GM19025 (cell line): ENCODE measurements at regions not wholly inside any gene's neighbourhood (a gene's known extent, or its start where the extent isn't known, plus 50 kb on each side); places are given as distances from the start of the nearest gene placed in this dataset.

Experiments used
- ATAC-seq: cut with Tn5 transposase; IDR thresholded peaks from one replicate; pipeline ENCODE4 v1.9.1; 2021; ENCODE audit warnings: mild to moderate bottlenecking, low read depth, moderate library complexity; ENCODE audit not compliant: unreplicated experiment

DNA sequence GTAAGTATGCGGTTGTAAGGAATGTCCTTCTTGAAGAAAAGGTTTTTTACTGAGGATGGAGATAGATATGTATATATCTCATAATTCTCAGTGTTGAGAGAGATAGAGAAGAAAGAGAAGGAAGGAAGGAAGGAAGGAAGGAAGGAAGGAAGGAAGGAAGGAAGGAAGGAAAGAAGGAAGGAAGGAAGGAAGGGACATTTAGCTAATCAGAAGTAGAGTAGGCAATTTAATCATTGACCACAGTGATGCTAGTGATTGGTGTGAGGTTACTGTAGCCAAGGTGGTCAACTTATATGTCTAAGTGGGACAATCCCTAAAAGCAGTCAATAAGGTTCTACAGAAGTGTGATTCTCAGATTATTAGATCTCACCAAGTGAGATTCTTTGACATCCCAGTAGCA, 751.8 kb upstream of the CBLB start:
- no peak for ATAC-seq

DNA sequence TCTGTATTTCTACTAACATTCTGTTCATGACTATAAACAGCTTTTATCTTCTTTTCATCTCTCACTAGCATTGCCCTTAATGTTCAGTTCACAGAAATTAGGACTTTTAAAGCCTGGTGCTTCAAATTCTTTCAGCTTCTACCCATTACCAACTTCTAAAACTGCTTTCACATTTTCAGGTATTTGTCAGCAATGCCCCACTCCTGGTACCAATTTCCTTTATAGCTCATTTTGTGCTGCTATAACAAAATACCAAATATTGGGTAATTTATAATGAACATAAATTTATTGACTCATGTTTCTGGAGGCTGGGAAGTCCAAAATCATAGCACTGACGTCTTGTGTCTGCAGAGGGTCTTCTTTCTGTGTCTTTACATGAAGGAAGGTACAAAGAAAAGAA, 753.1 kb upstream of the CCDC54 start:
- ATAC-seq, result no peak

GRCh38 chr3:106628407-106628806, 748.8 kb upstream of the CCDC54 start:
- no peak for ATAC-seq

DNA sequence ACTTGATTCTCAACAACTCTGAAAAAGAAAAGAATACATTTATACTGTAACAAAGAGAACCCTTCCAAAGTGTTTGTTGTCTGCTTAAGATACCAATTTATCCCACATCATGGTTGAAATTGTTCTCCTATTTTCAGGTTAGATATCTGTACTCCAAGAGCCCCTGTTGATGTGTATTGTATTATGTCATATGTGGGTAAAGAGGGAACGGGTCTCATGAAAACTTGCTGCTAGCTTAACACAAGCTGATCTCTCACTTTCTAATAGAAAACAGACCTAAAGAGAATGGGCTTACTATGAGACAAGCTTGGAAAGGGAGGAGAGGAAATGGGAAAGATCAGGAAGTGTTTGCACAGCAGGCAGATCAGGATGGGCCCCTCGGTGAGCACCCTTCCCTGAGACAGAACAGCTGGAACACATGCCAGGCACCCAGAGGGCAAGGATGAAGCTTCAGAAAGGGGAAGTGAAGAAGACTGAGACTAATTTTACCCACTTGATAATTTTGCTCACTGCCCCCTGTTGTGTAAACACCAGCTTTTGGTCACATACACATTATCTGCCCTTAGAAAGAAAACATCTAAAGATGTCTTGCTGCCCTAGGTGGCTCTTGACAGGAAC, 747.9 kb upstream of the CCDC54 start:
- peak; percentile 62 for ATAC-seq

DNA sequence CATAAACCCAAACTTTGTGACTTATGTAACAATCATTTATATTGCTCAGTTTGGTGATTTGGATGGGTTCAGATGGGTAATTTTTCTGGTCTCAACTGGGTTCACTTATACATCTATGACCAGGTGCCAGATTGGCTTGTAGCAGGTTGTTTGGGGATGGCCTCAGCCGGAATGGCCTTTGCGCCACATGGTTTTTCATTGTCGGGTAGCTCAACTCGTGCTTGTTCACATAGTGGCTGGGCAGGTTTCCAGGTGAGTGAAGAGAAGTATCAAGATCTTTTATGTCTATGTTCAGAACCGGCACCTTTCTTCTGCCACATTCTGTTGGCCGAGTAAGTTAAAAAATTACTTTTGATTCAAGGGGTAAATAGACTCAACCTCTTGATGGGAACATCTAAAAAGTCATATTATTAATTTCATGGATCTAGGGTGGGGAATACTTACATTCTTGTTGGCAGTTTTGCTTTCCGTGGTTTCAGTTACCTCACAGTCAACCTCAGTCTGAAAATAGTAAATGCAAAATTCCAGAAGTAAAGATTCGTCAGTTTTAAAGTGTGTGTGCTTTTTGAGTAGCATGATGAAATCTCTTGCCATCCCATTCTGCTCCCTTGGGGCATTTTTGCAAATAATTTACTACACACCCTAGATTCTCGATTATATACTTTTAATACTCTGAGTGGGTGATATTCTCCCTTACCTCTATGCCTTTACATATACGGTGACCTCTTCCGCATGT, 745.7 kb upstream of the CCDC54 start:
- no peak for ATAC-seq

GRCh38 chr3:106635271-106635670, 742.0 kb upstream of the CCDC54 start:
- no peak for ATAC-seq

- ATAC-seq, result no peak
These were observed 741.4 kb upstream of the CCDC54 start for GRCh38 chr3:106635826-106636225.

DNA sequence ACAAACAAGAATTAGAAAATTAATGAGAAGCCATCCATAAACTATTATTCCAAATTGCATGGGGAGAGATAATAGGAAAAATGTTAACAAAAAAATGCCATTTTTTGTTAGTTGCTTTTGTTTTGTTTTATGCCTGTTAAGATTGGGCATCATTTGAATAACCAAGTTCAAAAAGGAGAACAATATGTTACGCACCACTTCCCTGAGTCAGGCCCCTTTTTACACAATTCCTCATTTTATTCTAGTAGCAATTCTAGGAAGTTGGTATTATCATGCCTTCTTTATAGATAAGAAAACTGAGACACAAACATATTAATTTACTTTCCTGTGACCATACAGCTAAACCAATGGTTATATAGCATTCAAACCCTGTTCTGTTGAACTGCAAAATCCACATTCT, 736.9 kb upstream of the CCDC54 start:
- no peak for ATAC-seq

- no peak for ATAC-seq
These were observed 735.1 kb upstream of the CCDC54 start for GRCh38 chr3:106642161-106642560.

DNA sequence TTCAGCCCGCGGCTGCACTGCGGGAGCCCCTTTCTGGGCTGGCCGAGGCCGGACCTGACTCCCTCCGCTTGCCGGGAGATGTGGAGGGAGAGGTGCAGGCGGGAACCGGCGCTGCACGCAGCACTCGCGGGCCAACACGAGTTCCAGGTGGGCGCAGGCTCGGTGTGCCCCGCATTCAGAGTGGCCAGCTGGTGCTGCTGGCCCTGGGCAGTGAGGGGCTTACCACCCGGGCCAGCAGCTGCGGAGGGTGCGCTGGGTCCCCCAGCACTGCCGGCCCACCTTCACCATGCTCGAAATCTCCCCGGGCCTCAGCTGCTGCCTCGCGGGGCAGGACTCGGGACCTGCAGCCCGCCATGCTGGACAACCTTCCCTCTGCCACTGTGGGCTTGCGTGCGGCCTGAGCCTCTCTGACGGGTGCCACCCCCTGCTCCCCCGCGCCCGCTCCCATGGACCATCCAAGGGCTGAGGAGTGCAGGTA, 733.5 kb upstream of the CCDC54 start:
- no peak for ATAC-seq

DNA sequence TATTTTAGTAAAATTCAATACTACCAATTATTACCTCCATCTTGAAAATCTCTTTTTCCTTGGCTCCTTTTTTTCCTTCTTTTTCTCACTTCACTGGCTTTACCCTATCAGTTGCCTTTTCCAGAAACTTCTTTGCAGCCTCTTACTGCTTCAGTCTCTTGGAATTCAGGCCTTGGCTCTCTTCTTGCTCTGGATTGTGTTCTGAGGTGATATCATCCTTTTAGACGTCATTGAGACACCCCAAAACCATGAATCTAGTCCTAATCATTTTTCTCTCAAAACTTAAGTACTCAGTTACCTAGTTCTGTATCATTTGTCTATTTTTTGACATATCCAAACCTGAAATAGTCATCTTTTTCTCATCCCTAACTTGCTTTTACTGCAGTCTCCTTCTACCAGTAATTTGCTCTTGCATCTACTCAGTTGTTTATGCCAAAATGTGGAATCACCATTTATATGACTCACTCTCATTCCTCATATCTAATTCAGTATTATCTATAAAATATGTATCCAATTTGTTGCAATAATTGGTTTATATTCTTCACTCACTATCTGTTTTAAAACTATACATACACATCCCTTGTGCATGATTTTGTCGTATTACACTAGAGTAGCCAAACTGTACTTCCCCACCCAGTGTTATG, 703.2 kb upstream of the CCDC54 start:
- ATAC-seq, result no peak

DNA sequence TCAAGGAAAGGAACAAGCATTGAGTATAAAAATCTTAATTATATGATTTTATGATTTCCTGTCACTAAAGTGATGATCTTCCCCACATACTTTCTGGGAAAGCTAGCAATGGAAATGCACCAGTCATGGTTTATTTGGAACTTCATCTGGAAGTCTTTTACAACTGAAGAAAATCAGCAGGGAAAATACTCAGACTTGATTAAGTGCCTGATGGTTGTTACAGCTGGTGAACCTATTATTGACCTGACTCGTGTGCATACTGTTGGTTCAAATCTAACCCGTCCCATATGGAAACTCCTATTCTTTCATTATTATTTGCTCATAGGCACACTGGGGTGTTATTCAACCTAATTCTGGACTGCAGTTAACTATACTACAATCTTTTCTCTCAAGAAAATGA, 701.8 kb upstream of the CCDC54 start:
- no peak for ATAC-seq

DNA sequence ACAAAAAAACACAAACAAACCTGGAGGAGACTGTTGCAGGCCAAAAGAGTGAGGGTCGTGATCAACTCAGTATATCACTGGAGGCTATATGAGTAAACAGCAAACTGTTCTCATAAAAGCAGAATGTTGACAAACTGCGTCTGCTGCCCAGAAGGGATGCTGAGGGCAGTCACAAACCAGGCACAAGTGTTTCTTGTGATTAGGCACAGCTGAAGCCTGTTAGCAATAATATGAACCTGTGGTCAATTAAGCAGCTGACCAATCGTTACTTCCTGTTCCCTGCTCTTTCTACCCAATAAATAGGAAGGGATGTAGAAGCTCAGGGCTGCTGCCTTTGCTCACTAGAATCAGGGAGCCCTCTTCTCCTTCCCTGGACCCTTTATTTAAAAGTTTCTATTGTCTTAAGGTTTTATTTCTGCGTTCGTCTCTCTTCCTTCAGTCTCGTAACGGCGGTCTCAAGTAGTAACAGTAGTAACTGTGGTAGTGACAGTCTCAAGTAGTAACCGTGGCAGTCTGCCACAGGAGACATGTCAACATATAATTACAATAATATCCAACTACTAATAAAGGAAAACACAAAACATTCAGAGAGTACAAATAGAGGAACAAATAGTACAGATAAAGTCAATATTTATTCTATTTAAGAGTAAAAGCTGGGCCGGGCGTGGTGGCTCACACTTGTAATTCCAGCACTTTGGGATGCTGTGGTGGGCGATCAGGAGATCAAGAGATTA, 698.4 kb upstream of the CCDC54 start:
- ATAC-seq, result no peak

DNA sequence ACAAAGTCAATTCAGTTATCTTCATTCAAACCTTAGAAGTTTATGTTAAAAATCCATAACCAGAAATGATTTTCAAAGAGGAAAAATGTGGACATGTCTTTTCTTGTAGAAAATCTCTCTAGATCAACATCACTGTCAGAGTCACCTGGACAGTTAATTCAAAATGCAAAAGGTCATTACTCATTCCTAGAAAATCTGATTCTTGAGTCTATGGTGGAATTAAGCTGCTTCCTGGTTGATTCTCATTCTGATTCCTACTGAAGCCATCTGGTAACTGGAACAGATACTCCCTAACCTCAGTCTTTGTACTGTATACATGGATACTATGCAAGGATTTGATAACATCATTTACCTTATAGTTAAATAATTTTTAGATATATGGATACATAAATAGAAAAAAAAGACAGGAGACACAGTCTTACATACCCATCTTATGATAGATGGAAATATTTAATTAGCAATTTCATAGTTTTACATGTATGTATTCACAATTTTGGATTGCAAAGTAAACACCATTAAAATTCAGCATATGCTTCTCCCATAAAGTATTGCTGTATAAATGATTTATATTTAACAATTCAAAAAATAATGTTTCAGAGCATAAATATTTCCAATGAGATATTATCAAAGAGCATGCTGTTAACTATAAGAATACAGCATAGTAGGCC, 693.2 kb upstream of the CCDC54 start:
- no peak for ATAC-seq

DNA sequence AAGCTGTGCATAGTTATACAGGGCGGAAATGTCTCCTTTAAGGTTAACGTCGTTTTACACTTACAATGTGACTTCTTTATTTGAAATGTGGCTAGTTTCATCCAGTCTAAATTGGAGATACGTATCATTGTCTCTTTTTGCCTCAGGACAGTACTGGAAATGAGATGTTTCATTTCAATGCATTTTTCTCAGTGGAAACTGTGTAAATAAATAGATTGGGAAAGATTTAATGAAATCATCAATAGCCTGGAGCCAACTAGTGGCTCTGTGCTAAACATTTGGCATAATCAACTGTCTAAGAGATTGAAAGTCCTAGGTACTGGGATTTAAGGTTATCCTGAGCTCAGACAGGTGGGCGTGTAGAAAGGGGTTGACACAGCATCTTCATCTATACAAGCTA, 691.5 kb upstream of the CCDC54 start:
- no peak for ATAC-seq

DNA sequence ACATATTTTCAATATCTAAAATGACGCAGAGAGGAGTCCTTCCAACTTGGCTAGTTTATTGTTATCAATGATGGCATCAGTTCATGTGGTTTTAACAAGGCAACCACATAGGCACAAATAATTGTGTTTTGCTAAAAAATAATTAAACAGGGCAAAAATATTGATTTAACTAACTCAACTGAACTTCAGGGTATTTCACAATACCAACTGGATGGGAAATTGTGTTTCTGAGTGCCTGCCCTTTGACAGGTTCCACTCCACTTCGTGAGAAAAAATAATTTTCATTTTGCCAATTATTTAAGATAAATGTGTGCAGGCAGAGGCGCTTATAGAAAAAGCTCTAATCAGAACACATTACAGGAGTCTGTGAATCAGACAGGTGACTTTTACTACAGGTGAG, 689.3 kb upstream of the CCDC54 start:
- no peak for ATAC-seq

- no peak for ATAC-seq
These were observed 688.8 kb upstream of the CCDC54 start for GRCh38 chr3:106688464-106688863.

- ATAC-seq, result no peak
These were observed 685.8 kb upstream of the CCDC54 start for GRCh38 chr3:106691476-106691875.

DNA sequence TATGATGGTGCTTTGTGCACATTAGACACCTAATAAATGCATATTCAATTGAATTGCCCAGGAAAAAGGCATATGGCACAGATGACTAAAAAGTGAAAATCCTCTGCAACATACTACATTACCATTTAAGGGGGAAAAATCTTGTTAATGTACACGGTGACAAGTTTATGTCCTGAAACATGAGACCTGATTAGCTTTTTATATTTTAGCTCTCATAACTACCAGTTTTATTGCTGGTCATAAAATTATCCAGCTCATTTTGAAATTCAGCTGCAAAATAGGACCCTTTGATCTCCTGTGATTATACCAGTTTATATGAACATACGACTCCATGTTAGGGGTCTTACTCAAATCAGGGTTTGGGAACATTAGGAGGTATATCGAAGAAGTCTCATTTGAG, 684.6 kb upstream of the CCDC54 start:
- ATAC-seq, result no peak

DNA sequence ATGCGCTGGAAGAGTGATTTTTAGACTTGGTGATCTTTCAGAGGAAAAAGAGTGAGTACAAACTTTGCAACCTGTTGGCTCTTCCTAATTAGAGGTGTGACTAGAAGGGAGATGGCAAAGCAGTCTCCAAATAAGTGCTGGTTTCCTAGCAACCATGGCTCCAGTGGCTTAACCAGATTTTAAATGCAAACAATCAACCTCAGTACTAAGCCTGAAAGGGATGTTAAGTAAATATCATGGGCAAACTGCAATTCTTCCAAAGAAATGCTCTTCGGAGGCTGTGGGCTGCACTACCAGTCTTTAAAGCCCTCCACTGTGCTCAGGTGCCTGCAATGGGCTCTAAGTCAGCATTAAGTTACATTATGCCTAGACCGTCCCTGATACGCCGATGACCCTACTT, 678.1 kb upstream of the CCDC54 start:
- no peak for ATAC-seq

GRCh38 chr3:106700981-106701380, 676.3 kb upstream of the CCDC54 start:
- ATAC-seq, result no peak
